Ecto neural progenitor cell (in vitro differentiated cells): ENCODE measurements at regions not wholly inside any gene's neighbourhood (a gene's known extent, or its start where the extent isn't known, plus 50 kb on each side); places are given as distances from the start of the nearest gene placed in this dataset.
"Not testable (repeated sequence)": the region's sequence is repeated elsewhere in the genome, so short reads cannot be mapped to it uniquely, and the experiment has no call there.

Experiments
- DNase-seq: peaks from one replicate; pipeline ENCODE4 v3.0.0-alpha.2; 2018; ENCODE audit warnings: low spot score

- no peak for DNase-seq
Measured at GRCh38 chr12:89856431-89856830, 147.8 kb upstream of the ATP2B1 start.

GRCh38 chr12:89848732-89849131, 140.1 kb upstream of the ATP2B1 start:
- DNase-seq: no peak

DNA sequence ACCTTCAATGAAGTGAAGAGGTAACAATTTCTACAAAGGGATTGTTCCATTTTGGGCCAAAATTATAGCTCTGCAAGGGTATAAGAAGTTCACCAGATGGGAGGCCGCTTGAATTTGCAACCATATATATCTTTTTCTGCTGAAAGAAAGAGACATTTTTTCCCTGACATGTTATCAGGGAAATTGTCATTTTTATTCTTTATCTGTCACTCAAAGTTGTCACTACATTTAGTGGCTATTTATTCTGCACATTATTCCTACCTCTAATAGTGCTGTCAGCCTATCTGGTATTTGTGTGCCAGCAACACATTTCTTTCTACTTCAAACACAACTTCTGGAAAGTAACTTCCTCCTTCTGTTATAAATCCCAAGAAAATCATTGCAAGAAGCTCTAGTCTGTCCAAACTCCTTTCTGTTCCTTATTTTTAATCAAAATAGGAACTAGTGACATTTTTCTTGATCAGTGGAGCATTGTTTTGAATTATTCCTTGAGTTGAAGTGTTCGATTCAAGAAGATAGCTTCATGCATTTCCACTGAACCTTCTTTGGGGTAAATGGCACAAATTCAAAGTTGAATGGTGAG, 137.9 kb upstream of the ATP2B1 start:
- no peak for DNase-seq

GRCh38 chr12:89845767-89846166, 137.1 kb upstream of the ATP2B1 start:
- DNase-seq: no peak

GRCh38 chr12:89845366-89845765, 136.7 kb upstream of the ATP2B1 start:
- DNase-seq: no peak

DNA sequence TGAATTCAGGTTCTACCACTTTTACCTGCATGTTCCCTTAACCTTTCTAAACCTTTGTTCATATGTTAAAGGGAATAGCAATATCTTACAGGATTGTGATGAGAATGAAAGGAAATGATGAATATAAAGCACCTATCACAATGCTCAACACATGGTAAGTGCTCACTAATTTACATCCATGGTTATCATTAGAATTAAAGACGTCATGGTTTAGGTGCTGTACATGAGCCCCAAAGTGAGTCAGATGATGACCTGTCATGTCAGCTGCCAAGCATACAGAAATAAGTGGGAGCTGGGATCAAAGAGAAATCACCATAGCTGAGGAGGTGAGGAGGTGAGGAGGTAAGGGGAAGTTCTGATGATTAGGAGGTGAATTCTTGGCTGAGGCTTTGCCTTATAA, 135.9 kb upstream of the ATP2B1 start:
- no peak for DNase-seq

- no peak for DNase-seq
Measured at GRCh38 chr12:89840162-89840922, 131.7 kb upstream of the ATP2B1 start.

DNA sequence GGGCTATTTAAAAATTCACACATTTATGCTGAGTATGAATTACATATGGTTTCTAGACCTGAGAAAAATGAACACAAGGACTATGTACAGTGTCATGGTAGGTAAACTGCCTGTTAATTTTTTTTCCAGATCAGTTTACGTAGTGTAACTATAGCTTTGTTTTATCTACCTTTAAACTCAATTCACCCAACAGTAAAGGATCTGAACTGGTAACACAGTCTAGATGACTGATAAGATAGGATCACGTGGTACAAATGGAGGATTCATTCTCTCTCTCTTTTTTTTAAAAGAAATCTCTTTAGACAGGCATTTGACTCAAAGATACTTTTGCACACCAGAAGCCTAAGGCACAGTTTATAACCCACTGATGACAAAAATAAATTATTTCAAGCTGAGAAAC, 130.8 kb upstream of the ATP2B1 start:
- no peak for DNase-seq

GRCh38 chr12:89838833-89839232, 130.2 kb upstream of the ATP2B1 start:
- no peak for DNase-seq

GRCh38 chr12:89836026-89836425, 127.4 kb upstream of the ATP2B1 start:
- no peak for DNase-seq

GRCh38 chr12:89834676-89835075, 126.0 kb upstream of the ATP2B1 start:
- no peak for DNase-seq

GRCh38 chr12:89833337-89834252, 125.0 kb upstream of the ATP2B1 start:
- DNase-seq: no peak

GRCh38 chr12:89832336-89832735, 123.7 kb upstream of the ATP2B1 start:
- no peak for DNase-seq

GRCh38 chr12:89831310-89832095, 122.9 kb upstream of the ATP2B1 start:
- no peak for DNase-seq

- no peak for DNase-seq
Measured at GRCh38 chr12:89829434-89829975, 120.9 kb upstream of the ATP2B1 start.

DNA sequence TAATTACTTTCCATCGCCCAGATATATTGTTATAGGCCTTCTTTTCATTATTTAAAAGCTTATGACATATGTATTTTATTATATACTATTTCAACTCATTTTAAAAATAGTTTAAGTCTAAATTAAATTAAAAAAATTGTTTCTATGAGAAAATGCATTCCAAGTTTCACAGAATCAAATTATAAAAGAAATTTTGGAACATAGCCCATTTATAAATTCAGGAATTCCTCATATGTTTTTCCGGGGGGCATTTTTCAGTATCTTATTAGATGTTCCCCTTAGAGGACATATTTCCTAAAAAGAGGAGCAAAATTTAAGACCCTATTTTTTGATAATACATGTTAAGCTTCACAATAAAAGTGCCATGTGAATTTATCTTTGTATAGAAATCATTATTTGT, 119.9 kb upstream of the ATP2B1 start:
- DNase-seq: no peak

DNA sequence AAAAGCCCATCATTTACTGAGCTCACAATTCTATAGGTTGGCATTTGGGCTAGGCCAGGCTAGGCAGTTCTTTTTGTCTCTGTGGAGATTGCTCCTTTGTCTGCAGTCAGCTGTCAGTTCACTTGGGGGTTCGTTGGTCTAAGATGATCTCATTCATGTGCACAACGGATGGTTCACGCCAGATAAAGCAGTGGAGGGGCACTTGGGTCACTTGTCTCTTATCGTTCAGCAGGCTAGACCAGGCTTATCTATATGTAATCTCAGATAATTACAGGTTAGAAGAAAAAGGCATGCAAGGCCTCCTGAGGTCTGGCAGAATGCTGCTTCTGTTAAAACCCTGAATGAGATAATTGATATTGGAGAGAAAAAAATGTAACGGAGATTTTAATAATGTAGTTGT, 119.0 kb upstream of the ATP2B1 start:
- DNase-seq: peak; percentile 60

GRCh38 chr12:89826468-89826867, 117.8 kb upstream of the ATP2B1 start:
- DNase-seq: no peak

DNA sequence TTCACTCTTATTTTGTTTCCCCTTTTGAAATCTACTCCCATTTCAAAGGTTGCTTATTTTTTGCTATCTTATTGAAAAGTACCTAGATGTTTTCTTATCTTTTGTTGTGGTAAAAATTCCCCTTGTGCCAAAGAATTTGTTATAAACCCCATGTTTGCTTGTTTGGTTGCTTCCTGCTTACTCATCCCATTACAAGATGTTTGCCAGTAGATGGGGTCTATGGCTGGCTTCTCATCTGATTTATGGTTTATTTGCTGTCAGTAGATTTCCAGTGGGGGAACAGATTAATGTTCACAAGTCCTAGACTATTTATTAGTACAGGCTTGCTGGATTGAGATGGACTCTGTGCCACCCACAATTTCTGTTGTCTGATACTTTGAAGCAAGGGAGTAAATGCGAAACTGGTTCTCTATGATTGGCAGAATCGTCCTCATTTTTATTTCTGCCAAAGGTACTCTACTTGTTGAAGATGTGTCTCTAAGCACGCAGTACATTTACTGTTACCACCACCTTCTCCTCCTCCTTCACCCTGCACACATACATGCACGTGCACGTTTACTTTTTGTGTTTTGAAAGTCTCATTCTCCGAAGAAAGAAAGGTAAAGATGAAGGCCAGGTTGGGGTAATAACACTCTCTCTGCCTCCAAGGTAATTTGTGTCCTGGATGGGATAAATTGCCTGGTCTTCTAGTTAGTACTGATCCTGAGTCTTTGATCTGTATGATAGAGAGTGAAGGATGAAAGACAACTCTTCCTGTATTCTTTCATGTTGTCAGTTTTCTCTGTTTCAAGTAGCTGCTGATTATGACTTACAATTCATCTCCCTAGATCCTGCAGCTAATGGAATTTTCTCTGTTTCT, 117.2 kb upstream of the ATP2B1 start:
- DNase-seq: no peak

DNA sequence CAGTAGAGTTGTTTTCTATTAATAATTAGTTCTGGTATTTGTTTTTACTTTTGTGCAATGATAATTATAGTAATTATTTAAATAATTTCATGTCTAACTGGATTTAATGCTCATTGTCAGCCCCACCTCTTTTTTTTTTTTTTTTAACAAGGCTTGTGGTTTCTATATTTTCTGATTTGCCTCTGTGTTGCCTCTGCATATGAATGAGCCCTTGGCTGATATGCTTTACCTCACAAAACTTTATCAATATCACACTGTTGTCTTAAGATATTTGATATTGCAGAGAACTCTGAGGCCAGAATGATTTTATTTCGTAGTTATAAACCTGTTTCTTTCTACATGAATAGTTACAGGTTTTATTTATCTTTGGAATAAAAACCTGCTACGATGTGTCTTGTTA, 116.2 kb upstream of the ATP2B1 start:
- no peak for DNase-seq

DNA sequence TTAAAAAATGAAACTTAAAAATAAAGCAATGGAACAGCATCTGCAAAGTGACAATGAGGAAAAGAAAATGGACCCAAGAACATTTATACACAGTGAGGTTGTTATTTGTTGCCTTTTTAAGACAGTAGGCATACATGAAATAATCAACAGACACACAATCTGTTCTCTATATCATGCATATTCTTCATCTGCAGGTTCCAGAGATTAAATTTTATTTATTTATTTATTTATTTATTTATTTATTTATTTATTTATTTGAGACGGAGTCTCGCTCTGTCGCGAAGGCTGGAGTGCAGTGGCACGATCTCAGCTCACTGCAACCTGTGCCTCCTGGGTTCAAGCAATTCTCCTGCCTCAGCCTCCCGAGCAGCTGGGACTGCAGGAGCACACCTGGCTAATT, 114.4 kb upstream of the ATP2B1 start:
- DNase-seq: not testable (repeated sequence)
